Heart left ventricle (tissue), 13 donors: ENCODE measurements at regions not wholly inside any gene's neighbourhood (a gene's known extent, or its start where the extent isn't known, plus 50 kb on each side); places are given as distances from the start of the nearest gene placed in this dataset.

Experiments
- POLR2A ChIP-seq, 2 donors: fragments of 450-650 bp; IDR thresholded peaks; one replicate each; pipeline ENCODE4 v1.6.1; 2017; ENCODE audit warnings: antibody characterized with exemption in 2 of 2, mild to moderate bottlenecking in 2 of 2, moderate library complexity in 2 of 2
- TF ChIP-seq, protein P1 (sequence below), 12 donors: fragments of 200-600 bp; sonication (generic) in 4 of 12; IDR thresholded peaks; one replicate each; pipeline versions ENCODE4 v1.5.0 to v1.8.0; 2018 to 2022; ENCODE audit warnings: antibody characterized with exemption in 12 of 12, mild to moderate bottlenecking in 5 of 12
- donor health status: ischemic (EF 13 %, LVEDD 7.1; RV severe dilation, severe dysfunction).
- donor health status: DM: no; HTN: yes; CAD: no.
- donor health status: DM: no; HTN: no; CAD: no.
- donor health status: ischemic (EF 25% LVEDD 6.9; RV normal size, moderate dysfunction).
- donor health status: ischemic (EF 25% LVEDD 5.7; RV mildly dilated, moderate dysfunction).
- donor health status: ischemic (EF 35%, LVEDD 5.7; RV mildly dilated, moderate dysfunction).
- donor health status: nonischemic (EF 11% LVEDD 7.7; RV severe dilation, severe dysfunction).
- donor health status: DM: yes; HTN: yes; CAD: no.
- donor health status: PGD.
- donor health status: ischemic (EF 29% LVEDD 5.4; RV normal size, mild dysfunction).
- donor health status: nonischemic (EF 23%, LVEDD 6.1; RV moderate dilation, normal function).

DNA sequence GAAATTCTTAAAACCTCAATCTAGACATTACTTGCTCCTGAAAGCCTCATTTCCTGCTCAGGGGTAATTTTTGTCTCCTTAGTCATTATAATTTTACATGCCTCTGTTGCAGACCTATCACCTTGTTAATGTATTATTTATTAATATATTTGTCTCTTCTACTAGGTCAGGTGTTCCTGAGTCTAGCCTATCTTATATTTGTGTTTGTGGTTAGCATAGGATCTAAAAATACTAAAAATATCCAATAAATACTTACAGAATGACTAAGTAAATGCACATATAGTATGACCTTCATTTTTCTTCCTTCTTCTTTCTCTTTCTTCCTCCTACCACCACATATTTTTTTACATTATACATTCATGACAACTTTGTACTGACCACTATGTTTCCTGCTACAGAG is 268.9 kb upstream of the HS3ST5 start:
- TF ChIP-seq, protein P1, sequence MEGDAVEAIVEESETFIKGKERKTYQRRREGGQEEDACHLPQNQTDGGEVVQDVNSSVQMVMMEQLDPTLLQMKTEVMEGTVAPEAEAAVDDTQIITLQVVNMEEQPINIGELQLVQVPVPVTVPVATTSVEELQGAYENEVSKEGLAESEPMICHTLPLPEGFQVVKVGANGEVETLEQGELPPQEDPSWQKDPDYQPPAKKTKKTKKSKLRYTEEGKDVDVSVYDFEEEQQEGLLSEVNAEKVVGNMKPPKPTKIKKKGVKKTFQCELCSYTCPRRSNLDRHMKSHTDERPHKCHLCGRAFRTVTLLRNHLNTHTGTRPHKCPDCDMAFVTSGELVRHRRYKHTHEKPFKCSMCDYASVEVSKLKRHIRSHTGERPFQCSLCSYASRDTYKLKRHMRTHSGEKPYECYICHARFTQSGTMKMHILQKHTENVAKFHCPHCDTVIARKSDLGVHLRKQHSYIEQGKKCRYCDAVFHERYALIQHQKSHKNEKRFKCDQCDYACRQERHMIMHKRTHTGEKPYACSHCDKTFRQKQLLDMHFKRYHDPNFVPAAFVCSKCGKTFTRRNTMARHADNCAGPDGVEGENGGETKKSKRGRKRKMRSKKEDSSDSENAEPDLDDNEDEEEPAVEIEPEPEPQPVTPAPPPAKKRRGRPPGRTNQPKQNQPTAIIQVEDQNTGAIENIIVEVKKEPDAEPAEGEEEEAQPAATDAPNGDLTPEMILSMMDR (IDR thresholded peaks at IDR 0.05): no peak
- TF ChIP-seq POLR2A (IDR thresholded peaks at IDR 0.05): no peak
